ENCODE measurements at regions not wholly inside any gene's neighbourhood (a gene's known extent, or its start where the extent isn't known, plus 50 kb on each side); places are given as distances from the start of the nearest gene placed in this dataset.

DNA sequence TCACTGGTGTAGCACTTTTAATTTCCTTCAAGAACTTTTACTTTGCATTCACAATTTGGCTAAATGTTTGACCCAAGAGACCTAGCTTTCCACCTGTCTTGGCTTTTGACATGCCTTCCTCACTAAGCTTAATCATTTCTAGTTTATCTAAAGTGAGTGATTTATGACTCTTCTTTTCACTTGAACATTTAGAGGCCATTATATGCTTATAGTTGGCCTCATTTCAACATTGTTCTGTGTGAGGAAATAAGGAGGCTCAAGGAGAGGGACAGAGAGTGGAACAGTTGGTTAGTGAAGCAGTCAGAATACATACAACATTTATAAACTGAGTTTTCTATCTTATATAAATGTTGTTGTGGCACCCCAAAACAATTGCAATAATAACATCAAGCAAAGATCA is 489.3 kb upstream of the CDH2 start:
- no peak for TF ChIP-seq POLR2A (IDR thresholded peaks at IDR 0.05)
- TF ChIP-seq, protein P1, sequence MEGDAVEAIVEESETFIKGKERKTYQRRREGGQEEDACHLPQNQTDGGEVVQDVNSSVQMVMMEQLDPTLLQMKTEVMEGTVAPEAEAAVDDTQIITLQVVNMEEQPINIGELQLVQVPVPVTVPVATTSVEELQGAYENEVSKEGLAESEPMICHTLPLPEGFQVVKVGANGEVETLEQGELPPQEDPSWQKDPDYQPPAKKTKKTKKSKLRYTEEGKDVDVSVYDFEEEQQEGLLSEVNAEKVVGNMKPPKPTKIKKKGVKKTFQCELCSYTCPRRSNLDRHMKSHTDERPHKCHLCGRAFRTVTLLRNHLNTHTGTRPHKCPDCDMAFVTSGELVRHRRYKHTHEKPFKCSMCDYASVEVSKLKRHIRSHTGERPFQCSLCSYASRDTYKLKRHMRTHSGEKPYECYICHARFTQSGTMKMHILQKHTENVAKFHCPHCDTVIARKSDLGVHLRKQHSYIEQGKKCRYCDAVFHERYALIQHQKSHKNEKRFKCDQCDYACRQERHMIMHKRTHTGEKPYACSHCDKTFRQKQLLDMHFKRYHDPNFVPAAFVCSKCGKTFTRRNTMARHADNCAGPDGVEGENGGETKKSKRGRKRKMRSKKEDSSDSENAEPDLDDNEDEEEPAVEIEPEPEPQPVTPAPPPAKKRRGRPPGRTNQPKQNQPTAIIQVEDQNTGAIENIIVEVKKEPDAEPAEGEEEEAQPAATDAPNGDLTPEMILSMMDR (IDR thresholded peaks at IDR 0.05): no peak
